ENCODE measurements at regions not wholly inside any gene's neighbourhood (a gene's known extent, or its start where the extent isn't known, plus 50 kb on each side); places are given as distances from the start of the nearest gene placed in this dataset.
"Not testable (repeated sequence)": the region's sequence is repeated elsewhere in the genome, so short reads cannot be mapped to it uniquely, and the experiment has no call there.

- H3K4me3 ChIP-seq (ENCODE audit: low read length in 2 of 2); H3K9me3 ChIP-seq (ENCODE audit: control insufficient read depth, low read length); H3K4me1 ChIP-seq (ENCODE audit: control insufficient read depth in 1 of 2, insufficient read depth in 2 of 2, low read length in 2 of 2); H3K27me3 ChIP-seq (ENCODE audit: control insufficient read depth in 1 of 2, insufficient read depth in 2 of 2, low read length in 1 of 2); ATAC-seq (ENCODE audit: low FRiP score); intact Hi-C loops (cut with DNase I); H3K27ac ChIP-seq (ENCODE audit: low read depth in 1 of 2, low read length in 2 of 2); DNase-seq; H3K36me3 ChIP-seq (ENCODE audit: control insufficient read depth in 1 of 2, insufficient read depth in 2 of 2, low read length in 1 of 2): not testable (repeated sequence)
- 83 to 89% methylated on average over 1 of the region's 1 CpG for WGBS, 2 donors
Measured at GRCh38 chr13:55178582-55178981, 1962.1 kb upstream of the PRR20A start.

GRCh38 chr13:55190996-55191395 lies 1949.7 kb upstream of the PRR20A start:
- ATAC-seq (ENCODE audit: low FRiP score) (no peak), DNase-seq (no peak)
- Histone ChIP-seq H3K4me1 (ENCODE audit: control insufficient read depth in 1 of 2, insufficient read depth in 2 of 2, low read length in 2 of 2) (no peaks in the 10 kb centered on the region), H3K4me3 (ENCODE audit: low read length in 2 of 2) (no peak overlapping the region), H3K36me3 (ENCODE audit: control insufficient read depth in 1 of 2, insufficient read depth in 2 of 2, low read length in 1 of 2) (no peaks in the 10 kb centered on the region), H3K27me3 (ENCODE audit: control insufficient read depth in 1 of 2, insufficient read depth in 2 of 2, low read length in 1 of 2) (no peaks in the 10 kb centered on the region), H3K27ac (ENCODE audit: low read depth in 1 of 2, low read length in 2 of 2) (no peak overlapping the region), H3K9me3 (ENCODE audit: control insufficient read depth, low read length) (no peaks in the 10 kb centered on the region)
- intact Hi-C loops (cut with DNase I), result no loop called here
- 34 to 43% methylated on average over 2 of the region's 2 CpGs for WGBS, 2 donors

GRCh38 chr13:55199134-55199533 lies 1941.6 kb upstream of the PRR20A start:
- H3K4me1 ChIP-seq (ENCODE audit: control insufficient read depth in 1 of 2, insufficient read depth in 2 of 2, low read length in 2 of 2), result no peaks in the 10 kb centered on the region
- H3K4me3 ChIP-seq (ENCODE audit: low read length in 2 of 2), result no peak overlapping the region
- H3K27me3 ChIP-seq (ENCODE audit: control insufficient read depth in 1 of 2, insufficient read depth in 2 of 2, low read length in 1 of 2), result no peaks in the 10 kb centered on the region
- intact Hi-C loops (cut with DNase I), result no loop called here
- DNase-seq (no peak), ATAC-seq (ENCODE audit: low FRiP score) (no peak)
- no peaks in the 10 kb centered on the region for H3K9me3 ChIP-seq (ENCODE audit: control insufficient read depth, low read length)
- no peak overlapping the region for H3K27ac ChIP-seq (ENCODE audit: low read depth in 1 of 2, low read length in 2 of 2)
- H3K36me3 ChIP-seq (ENCODE audit: control insufficient read depth in 1 of 2, insufficient read depth in 2 of 2, low read length in 1 of 2), result no peaks in the 10 kb centered on the region

GRCh38 chr13:55214841-55215345 lies 1925.8 kb upstream of the PRR20A start:
- Histone ChIP-seq H3K27ac (ENCODE audit: low read depth in 1 of 2, low read length in 2 of 2) (no peak overlapping the region), H3K4me3 (ENCODE audit: low read length in 2 of 2) (no peak overlapping the region), H3K4me1 (ENCODE audit: control insufficient read depth in 1 of 2, insufficient read depth in 2 of 2, low read length in 2 of 2) (no peaks in the 10 kb centered on the region), H3K36me3 (ENCODE audit: control insufficient read depth in 1 of 2, insufficient read depth in 2 of 2, low read length in 1 of 2) (no peaks in the 10 kb centered on the region), H3K9me3 (ENCODE audit: control insufficient read depth, low read length) (no peaks in the 10 kb centered on the region), H3K27me3 (ENCODE audit: control insufficient read depth in 1 of 2, insufficient read depth in 2 of 2, low read length in 1 of 2) (no peaks in the 10 kb centered on the region)
- ATAC-seq (ENCODE audit: low FRiP score), result no peak
- DNase-seq, result no peak
- intact Hi-C loops (cut with DNase I), result no loop called here

- Histone ChIP-seq H3K4me3 (ENCODE audit: low read length in 2 of 2) (no peak overlapping the region), H3K27me3 (ENCODE audit: control insufficient read depth in 1 of 2, insufficient read depth in 2 of 2, low read length in 1 of 2) (no peaks in the 10 kb centered on the region), H3K9me3 (ENCODE audit: control insufficient read depth, low read length) (no peaks in the 10 kb centered on the region), H3K27ac (ENCODE audit: low read depth in 1 of 2, low read length in 2 of 2) (no peak overlapping the region), H3K36me3 (ENCODE audit: control insufficient read depth in 1 of 2, insufficient read depth in 2 of 2, low read length in 1 of 2) (no peaks in the 10 kb centered on the region), H3K4me1 (ENCODE audit: control insufficient read depth in 1 of 2, insufficient read depth in 2 of 2, low read length in 2 of 2) (no peaks in the 10 kb centered on the region)
- DNase-seq (no peak), ATAC-seq (ENCODE audit: low FRiP score) (no peak)
- 90 to 97% methylated on average over 1 of the region's 1 CpG for WGBS, 2 donors
- intact Hi-C loops (cut with DNase I), result no loop called here
Measured at GRCh38 chr13:55219538-55219937, 1921.2 kb upstream of the PRR20A start.

GRCh38 chr13:55229906-55230569 lies 1910.7 kb upstream of the PRR20A start:
- Histone ChIP-seq H3K4me3 (ENCODE audit: low read length in 2 of 2) (no peak overlapping the region), H3K9me3 (ENCODE audit: control insufficient read depth, low read length) (no peaks in the 10 kb centered on the region), H3K4me1 (ENCODE audit: control insufficient read depth in 1 of 2, insufficient read depth in 2 of 2, low read length in 2 of 2) (no peaks in the 10 kb centered on the region), H3K36me3 (ENCODE audit: control insufficient read depth in 1 of 2, insufficient read depth in 2 of 2, low read length in 1 of 2) (no peaks in the 10 kb centered on the region), H3K27me3 (ENCODE audit: control insufficient read depth in 1 of 2, insufficient read depth in 2 of 2, low read length in 1 of 2) (no peaks in the 10 kb centered on the region), H3K27ac (ENCODE audit: low read depth in 1 of 2, low read length in 2 of 2) (no peak overlapping the region)
- no peak for DNase-seq
- ATAC-seq (ENCODE audit: low FRiP score), result no peak
- intact Hi-C loops (cut with DNase I), result no loop called here
- WGBS, 2 donors, result 60 to 69% methylated on average over 4 of the region's 4 CpGs

- H3K27me3 ChIP-seq (ENCODE audit: control insufficient read depth in 1 of 2, insufficient read depth in 2 of 2, low read length in 1 of 2), result no peaks in the 10 kb centered on the region
- H3K4me3 ChIP-seq (ENCODE audit: low read length in 2 of 2), result no peak overlapping the region
- intact Hi-C loops (cut with DNase I), result no loop called here
- no peaks in the 10 kb centered on the region for H3K9me3 ChIP-seq (ENCODE audit: control insufficient read depth, low read length)
- H3K27ac ChIP-seq (ENCODE audit: low read depth in 1 of 2, low read length in 2 of 2), result no peak overlapping the region
- H3K4me1 ChIP-seq (ENCODE audit: control insufficient read depth in 1 of 2, insufficient read depth in 2 of 2, low read length in 2 of 2), result no peaks in the 10 kb centered on the region
- no peak for ATAC-seq (ENCODE audit: low FRiP score)
- DNase-seq, result no peak
- no peaks in the 10 kb centered on the region for H3K36me3 ChIP-seq (ENCODE audit: control insufficient read depth in 1 of 2, insufficient read depth in 2 of 2, low read length in 1 of 2)
- WGBS, 2 donors, result 66 to 69% methylated on average over 3 of the region's 3 CpGs
Measured at GRCh38 chr13:55230570-55230908, 1910.2 kb upstream of the PRR20A start.

GRCh38 chr13:55234311-55234710 lies 1906.4 kb upstream of the PRR20A start:
- Histone ChIP-seq H3K9me3 (ENCODE audit: control insufficient read depth, low read length) (no peaks in the 10 kb centered on the region), H3K4me1 (ENCODE audit: control insufficient read depth in 1 of 2, insufficient read depth in 2 of 2, low read length in 2 of 2) (no peaks in the 10 kb centered on the region), H3K27ac (ENCODE audit: low read depth in 1 of 2, low read length in 2 of 2) (no peak overlapping the region), H3K27me3 (ENCODE audit: control insufficient read depth in 1 of 2, insufficient read depth in 2 of 2, low read length in 1 of 2) (no peaks in the 10 kb centered on the region), H3K4me3 (ENCODE audit: low read length in 2 of 2) (no peak overlapping the region), H3K36me3 (ENCODE audit: control insufficient read depth in 1 of 2, insufficient read depth in 2 of 2, low read length in 1 of 2) (no peaks in the 10 kb centered on the region)
- 74 to 77% methylated on average over 5 of the region's 5 CpGs for WGBS, 2 donors
- no peak for ATAC-seq (ENCODE audit: low FRiP score)
- DNase-seq, result no peak
- intact Hi-C loops (cut with DNase I), result no loop called here

GRCh38 chr13:55245005-55245644 lies 1895.6 kb upstream of the PRR20A start:
- Histone ChIP-seq H3K27me3 (ENCODE audit: control insufficient read depth in 1 of 2, insufficient read depth in 2 of 2, low read length in 1 of 2) (no peaks in the 10 kb centered on the region), H3K36me3 (ENCODE audit: control insufficient read depth in 1 of 2, insufficient read depth in 2 of 2, low read length in 1 of 2) (no peaks in the 10 kb centered on the region), H3K4me3 (ENCODE audit: low read length in 2 of 2) (no peak overlapping the region), H3K9me3 (ENCODE audit: control insufficient read depth, low read length) (peaks cover 3% of the 10 kb centered on the region), H3K4me1 (ENCODE audit: control insufficient read depth in 1 of 2, insufficient read depth in 2 of 2, low read length in 2 of 2) (no peaks in the 10 kb centered on the region), H3K27ac (ENCODE audit: low read depth in 1 of 2, low read length in 2 of 2) (no peak overlapping the region)
- 52 to 54% methylated on average over 4 of the region's 4 CpGs for WGBS, 2 donors
- ATAC-seq (ENCODE audit: low FRiP score) (no peak), DNase-seq (no peak)
- intact Hi-C loops (cut with DNase I), result no loop called here

All from aorta (tissue), 5 donors.